Prostate gland (tissue), 2 donors: ENCODE measurements at regions not wholly inside any gene's neighbourhood (a gene's known extent, or its start where the extent isn't known, plus 50 kb on each side); places are given as distances from the start of the nearest gene placed in this dataset.

Experiments
- POLR2A ChIP-seq: fragments of 450-650 bp; IDR thresholded peaks from one replicate; pipeline ENCODE4 v1.6.1; 2016; ENCODE audit warnings: antibody characterized with exemption, mild to moderate bottlenecking
- POLR2AphosphoS5 ChIP-seq: sonication (generic); formaldehyde crosslinking; IDR thresholded peaks from one replicate; pipeline ENCODE4 v1.6.1; 2017; ENCODE audit warnings: antibody characterized with exemption
- TF ChIP-seq, protein P1 (sequence below), 4 experiments: fragments of 200-600 bp in 2 of 4; fragments of 450-650 bp in 2 of 4; sonication (generic) in 2 of 4; IDR thresholded peaks; 1 replicate in 3 of 4; 2 replicates in 1 of 4; pipeline ENCODE4 v1.5.1; 2016 to 2019; ENCODE audit warnings: antibody characterized with exemption in 4 of 4, mild to moderate bottlenecking in 2 of 4, moderate library complexity in 2 of 4

DNA sequence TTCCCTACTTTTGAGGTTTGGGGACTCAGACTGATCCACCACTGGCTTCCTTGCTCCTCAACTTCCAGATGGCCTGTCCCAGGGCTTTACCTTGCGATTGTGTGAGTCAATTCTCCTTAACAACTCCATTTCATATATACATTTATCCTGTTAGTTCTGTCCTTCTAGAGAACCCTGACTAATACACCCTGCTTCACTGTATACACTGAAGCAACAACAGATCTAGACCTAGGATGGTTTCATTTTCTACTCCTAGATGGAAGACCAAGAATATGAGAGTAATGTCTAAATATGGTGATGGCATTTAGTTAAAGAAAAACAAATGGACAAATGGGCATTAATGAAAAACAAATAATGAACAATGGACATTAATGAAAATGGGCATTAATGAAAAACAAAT is 225.6 kb downstream of the LMBRD1 start:
- TF ChIP-seq, protein P1, sequence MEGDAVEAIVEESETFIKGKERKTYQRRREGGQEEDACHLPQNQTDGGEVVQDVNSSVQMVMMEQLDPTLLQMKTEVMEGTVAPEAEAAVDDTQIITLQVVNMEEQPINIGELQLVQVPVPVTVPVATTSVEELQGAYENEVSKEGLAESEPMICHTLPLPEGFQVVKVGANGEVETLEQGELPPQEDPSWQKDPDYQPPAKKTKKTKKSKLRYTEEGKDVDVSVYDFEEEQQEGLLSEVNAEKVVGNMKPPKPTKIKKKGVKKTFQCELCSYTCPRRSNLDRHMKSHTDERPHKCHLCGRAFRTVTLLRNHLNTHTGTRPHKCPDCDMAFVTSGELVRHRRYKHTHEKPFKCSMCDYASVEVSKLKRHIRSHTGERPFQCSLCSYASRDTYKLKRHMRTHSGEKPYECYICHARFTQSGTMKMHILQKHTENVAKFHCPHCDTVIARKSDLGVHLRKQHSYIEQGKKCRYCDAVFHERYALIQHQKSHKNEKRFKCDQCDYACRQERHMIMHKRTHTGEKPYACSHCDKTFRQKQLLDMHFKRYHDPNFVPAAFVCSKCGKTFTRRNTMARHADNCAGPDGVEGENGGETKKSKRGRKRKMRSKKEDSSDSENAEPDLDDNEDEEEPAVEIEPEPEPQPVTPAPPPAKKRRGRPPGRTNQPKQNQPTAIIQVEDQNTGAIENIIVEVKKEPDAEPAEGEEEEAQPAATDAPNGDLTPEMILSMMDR (IDR thresholded peaks at IDR 0.05) = no peak
- TF ChIP-seq POLR2AphosphoS5 = no peak
- TF ChIP-seq POLR2A = no peak
